Vagina (tissue), 2 donors: ENCODE measurements at regions not wholly inside any gene's neighbourhood (a gene's known extent, or its start where the extent isn't known, plus 50 kb on each side); places are given as distances from the start of the nearest gene placed in this dataset.
"Not testable (repeated sequence)": the region's sequence is repeated elsewhere in the genome, so short reads cannot be mapped to it uniquely, and the experiment has no call there.

Experiments
- DNase-seq, 2 donors: peaks; one replicate each; pipeline ENCODE4 v3.0.0-alpha.2; 2017; ENCODE audit errors: extremely low spot score in 2 of 2
- H3K27ac ChIP-seq: fragments of 200-600 bp; sonication (generic); one replicate; pipeline ENCODE4 v1.5.1; 2019
- H3K27me3 ChIP-seq: fragments of 200-600 bp; sonication (generic); one replicate; pipeline ENCODE4 v1.5.1; 2019
- H3K36me3 ChIP-seq, 2 donors: fragments of 200-600 bp; sonication (generic); one replicate each; pipeline ENCODE4 v1.5.1; 2017 to 2019
- H3K4me1 ChIP-seq: fragments of 200-600 bp; sonication (generic); one replicate; pipeline ENCODE4 v1.5.1; 2019
- H3K4me3 ChIP-seq, 2 donors: fragments of 200-600 bp; sonication (generic); 1 replicate in 1 of 2; 2 replicates in 1 of 2; pipeline ENCODE4 v1.5.1; 2016 to 2019
- H3K9me3 ChIP-seq: fragments of 200-600 bp; sonication (generic); one replicate; pipeline ENCODE4 v1.5.1; 2019
- CTCF ChIP-seq, 3 experiments: fragments of 450-650 bp in 2 of 3; fragments of 200-600 bp in 1 of 3; sonication (generic) in 1 of 3; IDR thresholded peaks; one replicate each; pipeline ENCODE4 v1.5.1; 2017 to 2019; ENCODE audit warnings: antibody characterized with exemption in 3 of 3, mild to moderate bottlenecking in 2 of 3, moderate library complexity in 2 of 3
- POLR2A ChIP-seq, 2 donors: fragments of 450-650 bp; IDR thresholded peaks; one replicate each; pipeline ENCODE4 v1.6.1; 2017; ENCODE audit warnings: antibody characterized with exemption in 2 of 2, mild to moderate bottlenecking in 2 of 2, moderate library complexity in 2 of 2
- POLR2AphosphoS5 ChIP-seq, 2 donors: sonication (generic); formaldehyde crosslinking; IDR thresholded peaks; one replicate each; pipeline ENCODE4 v1.9.0; 2017; ENCODE audit warnings: antibody characterized with exemption in 2 of 2, mild to moderate bottlenecking in 2 of 2, low read depth in 1 of 2; ENCODE audit not compliant: insufficient read depth in 1 of 2
- intact Hi-C: fragments of 100-400 bp; cut with DNase I; formaldehyde crosslinking; loops from one replicate; pipeline ENCODE4 v1.15.1; 2023

GRCh38 chr5:163269624-163270023, 167.8 kb upstream of the CCNG1 start:
- H3K9me3 ChIP-seq: no peaks in the 10 kb centered on the region
- no peaks in the 10 kb centered on the region for H3K27me3 ChIP-seq
- no peaks in the 10 kb centered on the region for H3K4me1 ChIP-seq
- TF ChIP-seq POLR2A (IDR thresholded peaks at IDR 0.05): no peak
- TF ChIP-seq POLR2AphosphoS5 (IDR thresholded peaks at IDR 0.05; ENCODE audit: insufficient read depth in 1 of 2, low read depth in 1 of 2): no peak
- TF ChIP-seq CTCF (IDR thresholded peaks at IDR 0.05): no peak
- no peak for DNase-seq
- intact Hi-C loops: no loop called here
- H3K27ac ChIP-seq: no peak overlapping the region
- H3K4me3 ChIP-seq: no peak overlapping the region
- no peaks in the 10 kb centered on the region for H3K36me3 ChIP-seq

GRCh38 chr5:163276466-163276865, 160.9 kb upstream of the CCNG1 start:
- Histone ChIP-seq H3K27ac (no peak overlapping the region), H3K27me3 (no peaks in the 10 kb centered on the region), H3K4me1 (no peaks in the 10 kb centered on the region), H3K9me3 (no peaks in the 10 kb centered on the region), H3K36me3 (no peaks in the 10 kb centered on the region), H3K4me3 (no peak overlapping the region)
- DNase-seq: no peak
- no peak for TF ChIP-seq CTCF (IDR thresholded peaks at IDR 0.05)
- TF ChIP-seq POLR2A (IDR thresholded peaks at IDR 0.05): no peak
- no peak for TF ChIP-seq POLR2AphosphoS5 (IDR thresholded peaks at IDR 0.05; ENCODE audit: insufficient read depth in 1 of 2, low read depth in 1 of 2)
- intact Hi-C loops: no loop called here

GRCh38 chr5:163280897-163281296, 156.5 kb upstream of the CCNG1 start:
- H3K36me3 ChIP-seq, H3K27ac ChIP-seq, intact Hi-C loops, H3K4me1 ChIP-seq, H3K4me3 ChIP-seq, H3K27me3 ChIP-seq, H3K9me3 ChIP-seq, DNase-seq: not testable (repeated sequence)

GRCh38 chr5:163281512-163281911, 155.9 kb upstream of the CCNG1 start:
- intact Hi-C loops: no loop called here
- Histone ChIP-seq H3K4me3 (no peak overlapping the region), H3K9me3 (no peaks in the 10 kb centered on the region), H3K27ac (no peak overlapping the region), H3K4me1 (no peaks in the 10 kb centered on the region), H3K27me3 (no peaks in the 10 kb centered on the region), H3K36me3 (no peaks in the 10 kb centered on the region)
- no peak for DNase-seq
- TF ChIP-seq POLR2A (IDR thresholded peaks at IDR 0.05): no peak
- no peak for TF ChIP-seq CTCF (IDR thresholded peaks at IDR 0.05)

GRCh38 chr5:163293836-163294235, 143.6 kb upstream of the CCNG1 start:
- Histone ChIP-seq H3K27me3 (no peaks in the 10 kb centered on the region), H3K9me3 (no peaks in the 10 kb centered on the region)
- intact Hi-C loops: no loop called here

More at GRCh38 chr5:163293836-163294235, 143.6 kb upstream of the CCNG1 start:
- Histone ChIP-seq H3K36me3 (no peaks in the 10 kb centered on the region), H3K4me3 (no peak overlapping the region), H3K27ac (no peak overlapping the region), H3K4me1 (no peaks in the 10 kb centered on the region)
- TF ChIP-seq POLR2AphosphoS5 (IDR thresholded peaks at IDR 0.05; ENCODE audit: insufficient read depth in 1 of 2, low read depth in 1 of 2) (no peak), POLR2A (IDR thresholded peaks at IDR 0.05) (no peak), CTCF (IDR thresholded peaks at IDR 0.05) (no peak)
- no peak for DNase-seq
